ENCODE measurements at regions not wholly inside any gene's neighbourhood (a gene's known extent, or its start where the extent isn't known, plus 50 kb on each side); places are given as distances from the start of the nearest gene placed in this dataset.
A peak's percentile ranks its signal among the peaks of the same experiment; 100 is the strongest.

DNA sequence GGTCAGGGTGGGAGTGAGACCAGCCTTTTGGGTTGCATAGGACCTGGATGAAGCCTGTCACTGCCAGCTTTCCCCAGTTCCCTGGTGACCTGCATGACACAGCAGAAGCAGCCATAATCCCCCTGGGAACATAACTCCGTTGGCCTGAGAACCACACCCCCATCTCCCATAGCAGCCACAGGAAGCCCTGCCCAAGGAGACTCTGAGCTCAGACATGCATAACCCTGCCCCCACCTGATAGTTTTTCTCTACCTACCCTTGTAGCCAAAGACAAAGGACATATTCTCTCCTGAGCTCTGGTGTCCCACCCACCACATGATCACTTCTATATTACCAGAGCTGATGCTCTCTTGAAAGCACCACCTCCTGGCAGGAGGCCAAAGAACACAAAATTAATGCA, 413.5 kb upstream of the HTR2A start:
- no peak for DNase-seq

DNA sequence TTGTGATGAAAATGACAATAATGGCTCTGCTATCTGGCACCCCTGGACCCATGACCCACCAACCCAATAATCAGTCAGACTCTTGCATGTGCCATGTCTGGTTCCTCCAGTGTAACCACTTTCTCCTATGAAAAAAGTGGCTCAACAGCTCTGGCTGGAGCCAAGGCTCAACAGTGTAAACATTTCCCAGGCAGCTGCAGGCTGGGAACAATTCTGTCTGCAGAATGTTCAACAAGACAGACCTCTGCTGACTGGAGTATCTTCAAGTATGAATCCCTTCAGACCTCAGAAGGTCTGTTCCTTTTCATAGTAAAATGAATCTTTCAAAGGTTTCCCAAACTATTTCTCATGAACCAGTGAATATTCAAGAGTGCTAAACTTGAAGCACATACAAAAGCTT, 410.1 kb upstream of the HTR2A start:
- DNase-seq: no peak

DNA sequence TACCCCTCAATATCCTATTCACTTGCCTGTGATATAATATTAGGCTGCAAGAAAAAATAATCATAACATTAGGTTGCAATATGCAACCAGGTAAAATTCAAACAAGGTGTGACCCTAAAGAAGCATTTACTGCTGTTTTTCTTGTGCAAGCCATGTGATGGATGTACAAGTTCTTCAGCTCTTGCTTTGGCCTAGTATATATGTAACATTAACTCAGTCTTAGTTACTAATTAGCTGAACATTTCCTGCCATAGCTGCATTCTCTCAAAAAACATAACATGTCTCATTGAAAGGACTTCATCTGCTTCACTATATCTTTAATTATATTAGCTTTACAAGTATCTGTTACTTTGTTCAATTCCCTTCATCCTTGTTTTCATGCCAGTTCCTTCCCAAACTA, 406.8 kb upstream of the HTR2A start:
- DNase-seq: no peak

DNA sequence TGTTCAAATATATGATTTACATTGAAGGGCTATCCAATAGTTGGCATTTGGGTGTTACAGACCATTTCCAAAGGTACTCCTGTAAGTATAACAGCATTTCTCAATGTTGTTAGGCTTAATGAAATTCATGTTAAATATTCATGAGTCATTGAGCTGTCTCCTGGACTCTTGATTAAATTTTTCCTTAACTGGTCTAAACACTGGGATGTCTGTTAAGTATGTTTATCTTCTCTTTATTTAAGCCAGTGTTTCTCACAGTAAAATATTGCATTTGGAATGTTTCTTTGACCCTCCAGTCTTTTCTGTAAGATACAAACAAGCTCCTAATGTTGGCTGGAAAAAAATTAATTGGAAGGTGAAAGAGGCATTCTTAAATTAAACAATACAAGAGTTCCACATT, 402.5 kb upstream of the HTR2A start:
- no peak for DNase-seq

DNA sequence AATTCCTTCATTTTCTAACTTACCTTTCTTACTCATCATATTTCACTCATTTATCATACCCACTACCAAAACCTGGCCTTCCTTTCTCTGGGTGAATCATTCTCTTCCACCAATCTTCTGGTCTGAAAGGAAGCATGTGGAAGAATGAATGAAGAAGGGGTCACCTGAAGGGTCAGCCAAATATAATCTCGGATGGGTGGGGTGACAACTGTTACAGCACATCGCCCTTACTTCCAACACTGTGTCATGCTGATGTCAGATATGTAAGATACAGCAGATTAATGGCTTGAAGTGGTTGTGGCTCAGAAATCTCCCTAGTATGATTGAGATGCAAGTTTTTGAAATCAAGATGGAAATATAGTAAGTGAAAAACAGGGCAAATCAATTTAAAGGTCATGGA, 401.7 kb upstream of the HTR2A start:
- DNase-seq: no peak

DNA sequence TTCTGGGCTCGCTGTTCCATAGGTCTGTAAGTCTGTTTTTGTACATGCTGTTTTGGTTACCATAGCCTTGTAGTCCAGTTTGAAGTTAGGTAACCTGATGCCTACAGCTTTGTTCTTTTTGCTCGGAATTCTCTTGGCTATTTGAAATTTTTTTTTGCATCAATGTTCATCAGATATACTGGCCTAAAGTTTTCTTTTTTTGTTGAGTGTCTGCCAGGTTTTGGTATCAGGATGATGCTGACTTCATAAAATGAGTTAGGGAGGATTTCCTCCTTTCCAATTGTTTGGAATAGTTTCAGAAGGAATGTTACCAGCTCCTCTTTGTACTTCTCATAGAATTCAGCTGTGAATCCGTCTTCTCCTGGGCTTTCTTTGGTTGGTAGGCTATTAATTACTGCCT, 397.8 kb upstream of the HTR2A start:
- no peak for DNase-seq

DNA sequence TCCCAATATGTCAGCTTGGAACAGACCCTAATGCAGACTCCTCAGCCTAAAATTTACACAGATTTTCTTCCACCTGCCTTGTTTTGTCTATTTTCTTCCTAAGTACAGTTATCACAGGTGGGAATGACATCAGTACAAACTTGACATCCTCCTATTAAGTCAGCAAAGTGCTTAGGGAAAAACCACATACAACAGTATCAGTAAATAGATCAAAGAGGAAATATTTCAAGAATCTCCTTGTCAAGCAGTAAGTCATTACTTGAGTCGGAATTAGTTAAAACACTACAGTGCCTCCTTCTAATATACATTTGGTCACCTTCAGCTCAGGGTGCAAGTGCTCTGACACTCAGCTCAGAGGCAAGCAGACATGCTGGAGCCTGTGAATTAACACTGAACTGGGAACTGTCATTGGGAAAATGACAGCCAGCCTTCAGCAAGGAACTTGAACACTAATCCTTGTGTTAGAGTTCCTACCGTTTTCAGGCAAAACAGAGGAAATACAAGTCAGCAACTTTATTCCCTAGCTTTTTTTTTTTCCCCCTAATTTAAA, 394.3 kb upstream of the HTR2A start:
- DNase-seq: no peak

DNA sequence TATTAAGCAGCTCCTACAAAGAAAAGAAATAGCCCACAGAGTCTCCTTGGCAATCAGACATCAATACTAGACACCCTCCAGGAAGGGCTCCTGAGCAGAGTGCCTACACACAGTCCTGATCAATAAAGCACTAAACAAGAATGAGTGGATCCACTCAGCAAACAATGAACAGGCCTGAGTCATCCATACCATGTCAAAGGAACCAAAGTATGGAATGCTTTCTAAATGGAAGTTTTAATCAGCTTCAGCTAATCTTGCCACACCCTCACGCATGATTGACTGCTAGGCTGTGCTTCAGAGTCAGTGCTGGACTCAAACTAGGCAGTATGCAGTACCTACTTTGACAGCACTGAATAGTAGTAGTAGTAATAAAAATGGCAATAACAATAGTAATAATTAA, 392.7 kb upstream of the HTR2A start:
- DNase-seq: no peak

DNA sequence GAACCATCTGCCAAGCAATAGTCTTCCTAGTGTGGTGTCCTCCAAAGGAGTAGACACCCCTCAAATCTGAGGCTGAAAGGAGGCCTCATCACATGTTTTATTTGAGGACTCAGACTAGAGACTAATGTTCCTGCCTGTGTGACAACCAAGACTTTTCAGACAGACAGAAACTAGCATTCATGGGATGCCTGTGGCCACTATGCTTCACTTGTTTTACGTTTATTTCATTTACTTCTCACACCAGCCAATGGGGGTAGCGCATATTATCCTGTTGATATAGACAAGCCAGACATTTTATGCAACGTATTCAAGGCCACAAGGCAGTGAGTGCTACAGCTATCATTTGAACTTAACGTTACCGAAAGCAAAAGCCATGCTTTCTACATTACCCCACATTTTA, 391.7 kb upstream of the HTR2A start:
- DNase-seq: no peak

DNA sequence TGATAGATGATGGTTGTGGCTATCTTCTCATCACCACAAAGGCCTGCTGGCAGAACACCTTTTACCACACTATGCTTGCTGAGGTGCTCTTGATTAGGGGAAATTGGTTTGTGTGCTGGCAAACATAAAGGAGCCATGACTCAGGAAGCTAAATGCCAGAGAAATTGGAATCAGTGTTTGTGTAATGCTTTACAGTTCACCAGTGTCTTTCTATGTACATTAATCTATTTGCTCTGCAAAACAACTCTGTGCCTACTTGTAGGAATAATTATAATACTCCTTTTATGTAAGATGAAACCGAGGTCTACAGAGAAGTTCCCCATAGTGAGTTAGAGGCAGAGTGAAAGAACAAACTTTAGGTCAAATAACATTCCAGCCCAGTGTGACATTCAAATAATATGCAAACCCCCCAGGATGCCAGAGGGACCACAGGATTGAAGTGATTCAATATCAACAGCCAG, 390.5 kb upstream of the HTR2A start:
- DNase-seq: no peak

DNA sequence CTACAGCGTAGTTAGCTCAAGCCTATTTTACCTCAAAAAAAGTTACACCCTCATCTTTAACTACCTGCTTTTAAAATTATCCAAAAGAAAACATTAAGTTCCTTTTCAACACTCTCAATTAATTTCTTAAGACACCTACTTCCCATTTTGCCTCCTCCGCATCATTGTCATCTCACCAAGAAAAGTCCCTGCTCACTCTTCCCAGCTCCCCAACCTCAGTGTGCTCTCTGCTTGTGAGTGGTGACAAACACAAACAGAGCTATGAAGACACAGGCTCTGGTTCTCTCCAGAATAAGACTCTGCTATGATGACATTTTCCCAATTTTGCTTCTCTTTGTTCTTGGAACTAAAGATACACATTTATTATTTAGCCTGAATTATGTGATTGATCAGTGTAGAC, 385.1 kb upstream of the HTR2A start:
- DNase-seq: no peak

DNA sequence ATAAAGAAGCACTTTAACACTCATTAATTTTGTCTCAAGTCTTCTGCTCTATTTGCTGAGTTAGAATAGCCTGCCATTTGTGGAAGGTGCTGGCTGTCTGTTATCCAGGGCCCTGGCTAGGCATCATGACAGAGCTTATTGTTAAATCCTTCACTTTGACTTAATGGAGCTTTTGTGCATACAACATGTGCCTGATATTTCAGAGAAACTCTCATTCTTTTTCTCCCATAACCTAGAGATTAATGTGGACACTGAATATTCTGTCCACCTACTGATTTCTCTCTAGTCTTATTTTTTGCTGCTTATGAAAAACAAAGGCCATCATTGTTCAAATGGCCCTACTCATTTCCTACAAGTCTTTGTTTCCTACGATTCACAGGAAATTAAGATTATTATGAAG, 383.1 kb upstream of the HTR2A start:
- DNase-seq: no peak

DNA sequence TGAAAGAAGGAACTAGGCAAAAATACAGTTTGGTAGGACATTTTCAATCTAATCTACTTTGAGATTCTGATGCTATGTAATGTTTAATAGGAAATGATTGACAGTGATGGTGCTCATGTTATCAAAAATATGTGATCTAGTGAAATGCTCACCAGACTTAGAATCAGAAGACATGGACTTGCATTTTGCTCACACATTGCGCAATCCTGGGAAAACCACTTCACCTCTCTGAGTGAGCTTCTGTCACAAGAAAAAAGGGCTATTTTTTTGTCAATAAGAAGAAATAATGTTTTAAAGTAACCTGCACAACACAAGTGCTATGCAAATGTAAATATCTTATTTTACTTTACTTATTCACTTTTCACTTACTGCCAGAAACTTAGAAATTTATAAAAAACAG, 380.9 kb upstream of the HTR2A start:
- peak in 1 of 2 experiments; percentile 2 for DNase-seq

DNA sequence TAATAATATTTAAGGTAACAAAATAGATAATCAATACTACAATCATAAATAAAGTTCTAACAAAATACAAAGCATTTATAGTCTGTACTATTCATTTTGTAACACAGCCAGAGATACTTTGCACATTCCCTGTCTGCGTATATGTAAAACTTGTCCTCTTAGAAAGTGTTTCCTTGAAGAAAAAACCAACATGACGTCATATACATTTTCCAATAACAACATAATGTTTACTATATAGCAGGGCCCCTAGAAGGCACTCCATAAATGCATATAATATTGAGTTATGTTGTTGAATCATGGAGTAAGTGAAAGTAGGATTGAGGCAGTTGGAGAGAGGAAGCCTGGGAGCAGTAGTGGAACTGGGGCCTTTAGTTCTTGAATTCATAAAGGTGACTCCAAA, 371.4 kb upstream of the HTR2A start:
- no peak for DNase-seq

DNA sequence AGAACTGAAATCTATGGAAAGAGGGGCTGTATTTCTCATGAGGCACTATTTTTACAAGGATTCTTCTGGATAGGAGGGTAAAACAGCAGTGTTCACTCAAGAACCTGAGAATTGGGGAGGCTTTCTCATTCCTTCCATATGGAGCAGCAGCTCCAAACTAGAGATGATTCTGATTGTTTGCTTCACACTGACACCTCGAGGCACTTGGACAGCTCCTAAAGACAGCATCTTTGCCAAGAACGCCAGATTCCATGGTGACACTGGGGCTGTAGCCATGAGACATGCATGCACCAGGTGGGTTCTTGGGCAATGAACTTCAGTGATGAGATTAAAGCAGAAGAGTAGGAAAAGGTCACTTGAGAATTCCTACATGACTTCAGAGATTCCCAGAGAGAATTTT, 361.5 kb upstream of the HTR2A start:
- DNase-seq: no peak

DNA sequence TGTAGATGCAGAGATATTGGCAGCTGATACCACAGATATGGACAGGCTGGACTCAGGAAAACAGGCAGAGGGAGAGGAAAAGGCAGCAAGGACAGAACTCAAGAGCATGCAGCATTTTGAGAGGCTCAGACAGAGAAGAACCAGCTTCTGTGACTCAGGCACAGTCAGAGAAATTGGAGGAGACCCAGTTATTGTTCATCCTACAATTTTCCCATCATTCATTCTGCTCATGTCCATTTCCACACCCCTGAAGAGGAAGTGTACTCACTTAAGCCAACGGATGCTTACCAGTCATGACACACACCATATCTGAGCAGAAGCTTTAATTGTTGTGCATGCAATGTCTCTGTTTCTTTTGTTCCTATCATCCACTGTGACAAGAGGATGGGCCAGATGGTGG, 359.8 kb upstream of the HTR2A start:
- no peak for DNase-seq

DNA sequence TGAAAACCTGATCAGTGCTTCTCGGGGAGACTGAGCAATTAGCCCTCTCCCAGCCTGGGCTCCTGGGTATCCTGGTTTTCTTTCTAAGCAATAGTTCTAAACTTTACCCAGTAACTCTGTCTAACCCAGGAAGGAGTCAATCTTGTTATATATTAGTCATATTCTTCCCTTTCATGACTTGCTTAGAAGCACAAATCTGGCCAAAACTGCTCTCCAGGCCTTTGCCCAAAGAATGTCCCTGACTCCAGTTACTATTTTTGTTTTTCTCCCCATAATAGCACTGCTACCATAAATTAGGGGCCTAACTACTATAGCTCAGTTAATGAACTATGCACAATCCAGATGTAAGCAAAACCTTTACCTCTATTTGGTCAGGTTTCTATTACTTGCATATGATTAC, 355.8 kb upstream of the HTR2A start:
- no peak for DNase-seq

DNA sequence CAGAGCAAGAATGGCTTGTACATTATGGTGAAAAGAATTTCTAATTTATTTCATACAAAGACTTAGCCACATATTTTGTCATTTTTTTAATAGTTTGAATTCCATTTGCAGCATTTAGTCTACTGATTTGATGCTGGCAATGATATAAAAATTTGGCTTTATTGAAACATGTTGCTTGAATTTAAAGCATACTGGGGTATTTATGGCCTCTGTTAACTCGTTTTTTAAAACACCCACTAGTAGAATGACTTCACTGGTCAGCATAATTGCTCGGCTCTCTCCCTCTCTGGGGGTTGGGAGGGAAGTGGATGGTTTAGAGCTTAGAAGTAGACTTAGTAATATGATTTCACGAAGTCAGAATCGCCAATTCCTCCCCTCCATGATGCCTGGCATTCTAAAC, 354.9 kb upstream of the HTR2A start:
- DNase-seq: no peak

DNA sequence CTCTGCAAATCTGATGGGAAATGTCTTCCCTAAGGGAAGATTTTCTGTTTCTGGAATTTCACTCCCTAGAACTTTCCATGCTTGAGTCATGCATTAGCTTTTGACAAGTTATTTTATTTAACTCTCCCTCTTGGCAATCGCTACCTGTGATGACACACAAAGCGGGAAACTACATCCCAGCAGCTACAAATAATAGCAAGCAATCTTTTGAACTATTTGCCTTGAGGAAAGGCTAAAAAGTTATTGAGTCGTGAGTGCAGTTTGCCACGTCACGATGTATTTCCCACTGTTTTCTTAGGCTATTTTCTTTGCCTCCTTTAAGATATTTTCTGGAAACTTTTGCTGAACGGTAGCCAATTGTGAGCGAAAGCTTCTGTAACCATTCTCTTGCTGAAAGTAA, 353.3 kb upstream of the HTR2A start:
- no peak for DNase-seq

DNA sequence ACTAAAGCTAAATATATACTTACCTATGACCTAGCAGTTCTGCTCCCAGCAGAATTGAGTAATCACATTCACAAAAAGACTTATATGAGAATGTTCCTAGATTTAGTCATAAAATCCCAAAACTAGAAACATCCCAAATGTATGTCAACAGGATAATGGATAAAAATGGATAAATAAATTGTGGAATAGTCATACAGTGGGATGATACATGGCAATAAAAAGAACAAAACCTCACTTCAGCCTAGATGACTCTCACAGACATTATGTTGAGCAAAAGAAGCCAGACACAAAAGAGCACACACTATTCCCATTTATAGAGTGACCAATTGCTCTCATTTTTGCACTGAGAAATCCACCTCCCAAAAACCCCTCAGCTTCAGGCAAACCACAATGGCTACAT, 352.4 kb upstream of the HTR2A start:
- DNase-seq: no peak

DNA sequence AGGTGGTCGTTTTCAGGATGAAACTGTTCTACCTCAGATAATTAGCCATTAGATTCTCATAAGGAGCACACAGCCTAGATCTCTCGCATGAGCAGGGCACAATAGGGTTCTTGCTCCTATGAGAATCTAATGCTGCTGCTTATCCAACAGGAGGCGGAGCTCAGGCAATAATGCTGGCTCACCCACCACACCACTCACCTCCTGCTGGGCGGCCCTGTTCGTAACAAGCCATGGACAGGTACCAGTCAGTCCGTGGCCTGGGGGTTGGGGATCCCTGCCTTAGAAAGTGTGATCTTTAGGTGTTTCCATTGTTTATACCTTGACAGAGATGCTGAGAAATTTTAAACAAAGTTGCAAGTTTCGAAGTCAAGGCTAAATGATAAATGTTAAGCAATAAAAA, 344.6 kb upstream of the HTR2A start:
- DNase-seq: no peak

DNA sequence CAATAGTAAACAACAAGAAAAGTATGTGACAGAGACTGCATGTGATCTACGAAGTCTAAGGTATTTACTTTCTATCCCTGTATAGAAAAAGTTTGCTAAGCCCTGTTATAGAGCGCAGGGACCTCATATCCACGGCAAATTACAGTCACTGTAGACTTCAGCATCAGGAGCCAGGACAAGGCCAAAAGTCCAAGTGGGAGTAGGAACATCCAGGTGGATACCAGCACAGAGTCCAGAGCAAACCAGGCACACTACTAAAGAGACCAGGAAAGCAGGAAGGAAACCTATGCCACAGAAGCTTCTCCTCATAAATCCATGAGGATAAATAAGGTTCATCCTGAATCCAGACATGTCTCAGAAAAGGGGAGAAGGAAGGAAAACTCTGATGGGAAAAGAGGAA, 342.2 kb upstream of the HTR2A start:
- DNase-seq: no peak

DNA sequence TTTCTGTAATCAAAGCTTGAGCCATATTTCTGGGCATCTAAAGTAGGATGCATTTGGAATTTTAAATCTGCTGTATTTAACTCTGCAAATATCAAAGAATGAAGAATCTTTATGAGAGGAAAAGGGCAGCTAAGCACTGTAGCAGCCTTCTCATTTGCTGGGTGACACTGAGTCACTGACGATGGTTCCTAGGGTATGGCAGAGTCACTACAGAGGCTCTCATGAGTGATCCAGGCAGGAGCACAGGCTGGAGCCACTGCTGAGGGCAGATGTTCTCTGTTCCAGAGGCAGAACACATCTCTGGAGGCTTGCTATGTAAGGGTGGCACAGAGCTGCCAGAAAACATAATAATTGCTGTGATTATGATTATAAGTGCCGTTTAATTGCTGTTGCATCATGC, 340.7 kb upstream of the HTR2A start:
- no peak for DNase-seq

DNA sequence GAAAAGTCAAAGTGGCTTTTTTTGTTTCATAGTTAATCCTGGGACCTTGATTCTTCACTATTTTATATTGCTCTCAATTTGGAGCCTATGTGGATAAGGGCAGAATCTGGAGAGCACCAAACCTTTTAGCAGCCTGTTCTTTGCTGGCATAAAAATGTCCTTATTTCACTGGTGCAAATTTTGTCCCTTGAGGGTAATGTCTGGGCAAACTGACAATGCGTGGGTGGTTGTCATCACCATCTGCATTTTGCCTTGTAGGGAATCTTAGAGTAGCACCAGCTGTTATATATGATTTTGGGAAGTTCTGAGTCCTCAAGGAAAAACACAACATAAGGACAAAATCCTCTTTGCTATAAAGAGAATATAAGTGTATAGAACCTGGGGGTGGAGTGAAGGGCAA, 336.9 kb upstream of the HTR2A start:
- DNase-seq: no peak

DNA sequence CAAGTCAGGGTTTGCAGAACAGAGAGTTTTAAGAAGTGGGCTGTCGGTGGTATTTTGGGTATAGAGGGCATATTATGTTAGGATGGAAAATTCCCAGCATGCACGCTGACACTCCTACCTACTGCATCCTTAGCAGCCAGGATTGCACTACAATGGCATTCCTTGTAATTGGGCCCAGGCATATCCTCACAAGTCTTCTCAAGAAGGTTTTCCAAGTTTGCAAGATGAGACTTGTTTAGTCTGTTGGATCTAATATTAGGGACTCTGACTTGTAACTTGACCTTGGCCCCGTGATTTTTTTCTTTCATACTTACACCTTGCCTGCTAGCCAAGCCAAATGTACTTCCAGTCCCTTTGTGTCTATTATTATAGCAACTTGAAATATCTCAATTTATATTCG, 335.7 kb upstream of the HTR2A start:
- no peak for DNase-seq

DNA sequence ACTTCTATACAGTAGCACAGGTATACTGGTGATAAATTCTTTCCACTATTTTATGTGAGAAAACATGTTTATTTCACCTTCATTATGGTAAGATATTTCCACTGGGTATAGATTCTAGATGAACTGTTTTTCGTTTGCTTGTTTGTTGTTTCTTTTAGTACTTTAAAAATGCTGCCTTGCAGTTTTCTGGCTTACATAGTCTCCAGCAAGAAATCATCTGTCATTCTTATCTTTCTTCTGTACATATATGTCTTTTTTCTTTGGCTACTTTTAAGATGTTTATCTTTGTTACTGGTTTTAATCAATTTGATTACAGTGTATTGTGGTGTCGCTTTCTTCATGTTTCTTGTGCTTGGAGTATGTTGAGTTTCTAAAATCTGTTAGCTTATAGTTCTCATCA, 333.3 kb upstream of the HTR2A start:
- no peak for DNase-seq

Measured in AML-193 (cell line).